ENCODE measurements at regions not wholly inside any gene's neighbourhood (a gene's known extent, or its start where the extent isn't known, plus 50 kb on each side); places are given as distances from the start of the nearest gene placed in this dataset.

DNA sequence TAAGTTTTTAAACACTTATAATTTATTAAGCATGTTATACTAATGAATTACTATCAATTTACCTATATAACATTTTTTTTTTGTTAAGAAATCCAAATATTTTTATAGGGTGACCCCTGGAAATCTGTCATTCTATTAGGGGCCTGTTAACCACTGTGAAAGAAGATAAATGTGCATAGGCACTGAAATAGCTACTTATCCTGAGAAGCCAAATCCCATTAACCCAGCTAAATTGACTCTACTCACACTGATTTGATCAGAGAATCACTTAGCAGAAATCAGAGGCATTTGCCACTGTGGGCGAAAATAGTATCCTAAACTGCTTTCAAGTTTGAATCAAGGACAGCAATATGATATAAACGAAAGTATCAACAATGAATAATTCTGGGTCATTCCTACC lies 90.0 kb upstream of the GULP1 start:
- H3K4me1 ChIP-seq (ENCODE audit: control insufficient read depth, insufficient read depth, low read length, poor library complexity, severe bottlenecking) = peaks cover 14% of the 10 kb centered on the region
- H3K4me3 ChIP-seq (ENCODE audit: extremely low read depth, insufficient read depth, low read length, poor library complexity, severe bottlenecking) = no peak overlapping the region
- 83 to 100% methylated on average over 1 to 2 of the region's 2 CpGs for WGBS, 2 experiments (ENCODE audit: insufficient coverage in 2 of 2)
- no peaks in the 10 kb centered on the region for H3K9me3 ChIP-seq (ENCODE audit: control insufficient read depth, low read length)
- H3K36me3 ChIP-seq (ENCODE audit: control insufficient read depth, insufficient read depth, low read length) = no peaks in the 10 kb centered on the region
- H3K27ac ChIP-seq (ENCODE audit: low read depth, low read length, severe bottlenecking) = no peak overlapping the region

DNA sequence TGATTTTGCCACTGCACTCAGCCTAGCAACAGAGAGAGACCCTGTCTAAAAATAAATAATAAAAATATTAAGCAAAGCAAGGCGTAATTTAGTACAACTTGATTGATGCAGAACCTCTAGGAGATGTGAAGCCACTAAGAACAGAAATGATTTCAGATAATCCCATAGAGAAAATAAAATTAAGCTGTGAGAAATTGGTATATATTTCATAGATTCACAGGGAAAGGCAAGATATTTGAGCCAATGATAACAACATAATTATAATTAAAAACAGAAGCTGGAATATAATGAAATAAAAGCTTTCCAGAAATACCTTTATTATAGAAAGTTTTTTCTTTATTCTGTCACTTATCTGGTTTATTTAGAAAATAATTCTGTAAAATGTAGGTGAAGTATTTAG lies 88.9 kb upstream of the GULP1 start:
- H3K4me3 ChIP-seq (ENCODE audit: extremely low read depth, insufficient read depth, low read length, poor library complexity, severe bottlenecking) = no peak overlapping the region
- no CpG with 5 or more reads among the region's 1 CpG for WGBS, 2 experiments (ENCODE audit: insufficient coverage in 2 of 2)
- H3K9me3 ChIP-seq (ENCODE audit: control insufficient read depth, low read length) = no peaks in the 10 kb centered on the region
- no peak overlapping the region for H3K27ac ChIP-seq (ENCODE audit: low read depth, low read length, severe bottlenecking)
- H3K4me1 ChIP-seq (ENCODE audit: control insufficient read depth, insufficient read depth, low read length, poor library complexity, severe bottlenecking) = peaks cover 14% of the 10 kb centered on the region
- no peaks in the 10 kb centered on the region for H3K36me3 ChIP-seq (ENCODE audit: control insufficient read depth, insufficient read depth, low read length)

DNA sequence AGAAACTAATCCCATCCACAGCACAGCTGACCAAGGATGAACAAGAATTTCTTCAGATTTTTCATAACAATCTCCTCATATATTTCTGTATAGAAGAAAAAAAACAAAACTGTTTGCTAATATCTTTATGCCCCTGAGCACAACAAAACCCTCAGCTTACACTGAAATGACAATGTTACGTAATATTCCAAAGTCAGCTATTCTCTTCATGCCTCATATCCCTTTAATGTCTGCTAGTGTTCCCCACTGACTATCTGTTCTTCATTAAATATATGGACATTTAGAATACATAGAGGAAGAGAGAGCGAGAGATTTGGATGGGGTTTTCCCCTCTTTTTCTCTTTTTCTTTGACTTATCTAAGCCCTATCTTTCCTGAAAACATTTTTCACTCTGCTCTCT lies 87.9 kb upstream of the GULP1 start:
- no peak overlapping the region for H3K27ac ChIP-seq (ENCODE audit: low read depth, low read length, severe bottlenecking)
- H3K4me3 ChIP-seq (ENCODE audit: extremely low read depth, insufficient read depth, low read length, poor library complexity, severe bottlenecking) = no peak overlapping the region
- 100% methylated on average over 1 of the region's 2 CpGs; no CpG with 5 or more reads in 1 of the 2 experiments for WGBS, 2 experiments (ENCODE audit: insufficient coverage in 2 of 2)
- H3K36me3 ChIP-seq (ENCODE audit: control insufficient read depth, insufficient read depth, low read length) = no peaks in the 10 kb centered on the region
- peaks cover 14% of the 10 kb centered on the region for H3K4me1 ChIP-seq (ENCODE audit: control insufficient read depth, insufficient read depth, low read length, poor library complexity, severe bottlenecking)
- H3K9me3 ChIP-seq (ENCODE audit: control insufficient read depth, low read length) = no peaks in the 10 kb centered on the region

DNA sequence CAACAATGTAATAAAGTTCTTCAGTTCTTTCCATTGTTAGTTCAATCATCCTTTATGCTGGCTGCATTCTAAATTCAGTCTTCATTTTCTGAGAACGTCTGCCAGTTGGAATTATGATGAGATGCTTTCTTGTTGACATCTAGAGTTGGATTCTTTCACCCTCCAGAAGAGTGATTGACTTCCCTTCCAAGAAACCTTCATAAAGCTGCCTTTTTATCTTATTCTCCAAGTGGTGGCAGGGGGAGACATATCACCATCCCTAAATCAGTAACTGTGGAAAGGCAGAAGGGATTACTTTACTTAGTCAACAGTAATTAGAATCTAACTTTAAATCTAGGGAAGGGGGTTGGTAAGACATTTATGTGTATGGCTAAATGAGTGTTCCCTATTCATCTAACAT lies 86.8 kb upstream of the GULP1 start:
- Histone ChIP-seq H3K4me1 (ENCODE audit: control insufficient read depth, insufficient read depth, low read length, poor library complexity, severe bottlenecking) (peaks cover 9% of the 10 kb centered on the region), H3K4me3 (ENCODE audit: extremely low read depth, insufficient read depth, low read length, poor library complexity, severe bottlenecking) (no peak overlapping the region), H3K9me3 (ENCODE audit: control insufficient read depth, low read length) (no peaks in the 10 kb centered on the region), H3K36me3 (ENCODE audit: control insufficient read depth, insufficient read depth, low read length) (no peaks in the 10 kb centered on the region), H3K27ac (ENCODE audit: low read depth, low read length, severe bottlenecking) (no peak overlapping the region)
- WGBS, 2 experiments (ENCODE audit: insufficient coverage in 2 of 2) = no CpG with 5 or more reads among the region's 1 CpG

DNA sequence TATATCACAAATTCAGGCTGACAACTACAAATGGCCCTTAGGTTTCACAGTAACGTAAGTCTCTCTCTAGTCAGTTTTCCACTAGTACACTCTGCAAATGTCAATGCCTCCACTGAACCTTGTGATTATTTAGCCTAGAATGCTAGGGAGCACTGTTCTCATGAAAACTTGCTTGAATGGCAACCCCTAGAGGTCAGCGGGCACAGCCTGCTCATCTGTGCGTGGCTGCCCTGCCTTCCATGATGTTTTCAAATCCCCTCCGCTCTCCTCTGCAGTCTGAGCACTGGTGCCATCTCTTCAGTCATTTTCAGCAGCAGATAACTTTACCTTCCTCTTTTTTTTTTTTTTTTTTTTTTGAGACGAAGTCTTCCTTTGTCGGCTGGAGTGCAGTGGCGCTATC lies 84.1 kb upstream of the GULP1 start:
- Histone ChIP-seq H3K4me1 (ENCODE audit: control insufficient read depth, insufficient read depth, low read length, poor library complexity, severe bottlenecking) (no peaks in the 10 kb centered on the region), H3K36me3 (ENCODE audit: control insufficient read depth, insufficient read depth, low read length) (no peaks in the 10 kb centered on the region), H3K4me3 (ENCODE audit: extremely low read depth, insufficient read depth, low read length, poor library complexity, severe bottlenecking) (no peak overlapping the region), H3K9me3 (ENCODE audit: control insufficient read depth, low read length) (no peaks in the 10 kb centered on the region), H3K27ac (ENCODE audit: low read depth, low read length, severe bottlenecking) (no peak overlapping the region)
- WGBS, 2 experiments (ENCODE audit: insufficient coverage in 2 of 2) = 89 to 100% methylated on average over 2 to 3 of the region's 7 CpGs

DNA sequence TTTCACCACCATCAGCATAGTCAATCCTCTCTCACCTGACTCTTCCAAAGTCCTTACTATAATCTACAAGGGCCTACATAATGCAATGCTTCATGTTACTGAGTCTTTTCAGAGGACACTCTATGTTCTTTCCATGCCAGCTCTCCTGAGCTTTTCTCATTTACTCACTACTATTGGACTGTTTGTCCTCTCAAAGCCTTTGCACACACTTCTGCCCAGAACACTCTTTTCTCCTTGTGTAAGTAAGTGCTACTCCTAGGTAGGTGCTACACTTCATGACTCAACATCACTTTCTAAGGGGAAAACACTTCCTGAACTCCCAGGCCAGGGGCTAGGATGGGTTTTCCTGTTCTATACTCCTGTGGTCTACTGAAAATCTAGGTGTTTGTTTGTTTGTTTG lies 82.5 kb upstream of the GULP1 start:
- Histone ChIP-seq H3K4me3 (ENCODE audit: extremely low read depth, insufficient read depth, low read length, poor library complexity, severe bottlenecking) (no peak overlapping the region), H3K4me1 (ENCODE audit: control insufficient read depth, insufficient read depth, low read length, poor library complexity, severe bottlenecking) (no peaks in the 10 kb centered on the region), H3K36me3 (ENCODE audit: control insufficient read depth, insufficient read depth, low read length) (no peaks in the 10 kb centered on the region), H3K9me3 (ENCODE audit: control insufficient read depth, low read length) (no peaks in the 10 kb centered on the region), H3K27ac (ENCODE audit: low read depth, low read length, severe bottlenecking) (no peak overlapping the region)

DNA sequence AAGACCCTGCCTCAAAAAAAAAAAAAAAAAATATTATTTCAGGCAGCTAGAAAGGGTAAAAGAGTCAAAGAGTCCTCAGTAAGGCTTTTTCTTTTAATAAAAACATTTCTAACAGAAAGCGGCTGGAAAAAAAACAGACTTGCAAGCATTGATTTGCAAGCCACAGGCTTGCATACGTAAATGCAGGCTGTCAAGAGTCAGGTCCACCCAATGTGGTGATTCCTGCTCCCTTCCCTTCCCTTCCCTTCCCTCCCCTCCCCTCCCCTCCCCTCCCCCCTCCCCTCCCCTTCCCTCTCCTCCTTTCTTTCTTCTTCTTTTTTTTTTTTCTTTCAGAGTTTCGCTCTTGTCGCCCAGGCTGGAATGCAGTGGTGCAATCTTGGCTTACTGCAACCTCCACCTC lies 74.4 kb upstream of the GULP1 start:
- no peak overlapping the region for H3K27ac ChIP-seq (ENCODE audit: low read depth, low read length, severe bottlenecking)
- H3K4me1 ChIP-seq (ENCODE audit: control insufficient read depth, insufficient read depth, low read length, poor library complexity, severe bottlenecking) = no peaks in the 10 kb centered on the region
- 100% methylated on average over 1 of the region's 4 CpGs; no CpG with 5 or more reads in 1 of the 2 experiments for WGBS, 2 experiments (ENCODE audit: insufficient coverage in 2 of 2)
- H3K4me3 ChIP-seq (ENCODE audit: extremely low read depth, insufficient read depth, low read length, poor library complexity, severe bottlenecking) = no peak overlapping the region
- no peaks in the 10 kb centered on the region for H3K9me3 ChIP-seq (ENCODE audit: control insufficient read depth, low read length)
- H3K36me3 ChIP-seq (ENCODE audit: control insufficient read depth, insufficient read depth, low read length) = no peaks in the 10 kb centered on the region

DNA sequence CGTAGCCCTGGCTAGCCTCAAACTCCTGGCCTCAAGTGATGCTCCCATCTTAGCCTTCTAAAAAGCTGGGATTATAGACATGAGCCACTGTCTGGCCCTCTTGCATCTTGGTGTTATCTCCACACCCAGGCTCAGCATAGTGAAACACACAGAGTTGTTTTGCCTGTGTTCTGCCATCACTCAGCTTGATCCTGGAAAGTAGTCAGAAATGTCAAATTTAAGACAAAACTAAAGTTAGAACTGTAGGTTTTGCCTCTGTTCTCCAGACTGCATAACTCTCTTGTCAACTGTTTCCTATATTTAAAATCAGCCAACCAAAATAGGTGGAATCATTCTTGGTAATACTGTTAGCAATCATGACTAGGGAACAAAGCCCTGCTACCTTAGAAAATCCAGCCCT lies 72.1 kb upstream of the GULP1 start:
- 100% methylated on average over 1 of the region's 1 CpG; no CpG with 5 or more reads in 1 of the 2 experiments for WGBS, 2 experiments (ENCODE audit: insufficient coverage in 2 of 2)
- Histone ChIP-seq H3K27ac (ENCODE audit: low read depth, low read length, severe bottlenecking) (no peak overlapping the region), H3K4me3 (ENCODE audit: extremely low read depth, insufficient read depth, low read length, poor library complexity, severe bottlenecking) (no peak overlapping the region), H3K4me1 (ENCODE audit: control insufficient read depth, insufficient read depth, low read length, poor library complexity, severe bottlenecking) (no peaks in the 10 kb centered on the region), H3K9me3 (ENCODE audit: control insufficient read depth, low read length) (no peaks in the 10 kb centered on the region), H3K36me3 (ENCODE audit: control insufficient read depth, insufficient read depth, low read length) (no peaks in the 10 kb centered on the region)

DNA sequence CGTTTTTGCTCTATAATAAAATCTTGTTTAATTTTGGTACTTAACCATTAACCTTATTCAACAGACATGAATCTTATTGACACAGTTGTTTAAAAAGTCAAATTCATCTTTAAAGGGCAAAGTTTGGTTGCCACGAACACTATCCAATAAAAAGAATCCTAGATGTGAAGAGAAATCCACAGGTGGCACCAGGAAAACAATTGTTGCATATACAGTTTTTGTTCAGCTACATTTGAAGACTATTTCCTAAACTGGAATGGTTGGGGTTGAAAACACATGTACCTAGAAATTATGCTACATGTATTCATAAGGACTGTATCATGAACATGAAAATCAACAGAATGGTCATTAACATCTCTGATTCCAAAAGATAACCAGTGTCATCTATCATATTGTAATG lies 71.1 kb upstream of the GULP1 start:
- H3K4me1 ChIP-seq (ENCODE audit: control insufficient read depth, insufficient read depth, low read length, poor library complexity, severe bottlenecking) = no peaks in the 10 kb centered on the region
- no peak overlapping the region for H3K4me3 ChIP-seq (ENCODE audit: extremely low read depth, insufficient read depth, low read length, poor library complexity, severe bottlenecking)
- no peaks in the 10 kb centered on the region for H3K9me3 ChIP-seq (ENCODE audit: control insufficient read depth, low read length)
- WGBS, 2 experiments (ENCODE audit: insufficient coverage in 2 of 2) = 100% methylated on average over 1 of the region's 2 CpGs; no CpG with 5 or more reads in 1 of the 2 experiments
- no peak overlapping the region for H3K27ac ChIP-seq (ENCODE audit: low read depth, low read length, severe bottlenecking)
- no peaks in the 10 kb centered on the region for H3K36me3 ChIP-seq (ENCODE audit: control insufficient read depth, insufficient read depth, low read length)

DNA sequence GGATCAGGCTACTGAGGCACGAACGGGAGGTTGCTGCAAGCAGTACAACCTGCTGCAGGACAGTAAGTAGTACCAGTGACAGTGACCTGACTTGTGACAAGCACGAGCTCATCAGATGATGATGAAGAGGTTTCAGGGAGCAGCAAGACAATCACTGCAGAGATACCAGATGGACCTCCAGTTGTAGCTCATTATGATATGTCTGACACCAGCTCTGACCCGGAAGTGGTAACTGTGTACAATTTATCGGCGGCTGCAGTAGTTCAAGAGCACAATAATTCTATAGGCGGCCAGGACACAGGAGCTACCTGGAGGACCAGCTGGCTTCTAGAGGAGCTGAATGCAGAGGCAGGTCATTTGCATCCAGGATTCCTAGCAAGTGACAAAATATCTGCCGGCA lies 64.0 kb upstream of the GULP1 start:
- WGBS, 2 experiments (ENCODE audit: insufficient coverage in 2 of 2) = 95 to 98% methylated on average over 7 to 8 of the region's 8 CpGs
- Histone ChIP-seq H3K4me1 (ENCODE audit: control insufficient read depth, insufficient read depth, low read length, poor library complexity, severe bottlenecking) (no peaks in the 10 kb centered on the region), H3K27ac (ENCODE audit: low read depth, low read length, severe bottlenecking) (no peak overlapping the region), H3K9me3 (ENCODE audit: control insufficient read depth, low read length) (no peaks in the 10 kb centered on the region), H3K36me3 (ENCODE audit: control insufficient read depth, insufficient read depth, low read length) (no peaks in the 10 kb centered on the region), H3K4me3 (ENCODE audit: extremely low read depth, insufficient read depth, low read length, poor library complexity, severe bottlenecking) (no peak overlapping the region)

DNA sequence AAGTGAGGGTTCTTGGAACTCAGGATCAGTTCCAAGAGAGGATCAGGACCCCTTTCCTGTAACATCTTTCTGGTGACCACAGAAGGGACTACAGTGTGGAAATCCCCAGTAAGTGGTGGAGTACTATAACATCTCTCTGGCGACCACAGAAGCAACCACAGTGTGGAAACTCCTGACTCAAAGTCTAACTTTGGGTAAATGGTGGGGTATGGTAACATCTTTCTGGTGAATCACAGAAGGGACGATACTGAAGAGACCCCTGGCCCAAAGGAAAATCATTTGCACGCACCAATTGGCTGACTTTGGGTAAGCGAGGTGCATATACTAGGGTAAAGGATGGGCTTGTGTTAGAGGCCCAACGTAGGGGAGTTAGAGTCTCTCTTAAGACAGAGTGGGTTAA lies 56.3 kb upstream of the GULP1 start:
- Histone ChIP-seq H3K36me3 (ENCODE audit: control insufficient read depth, insufficient read depth, low read length) (no peaks in the 10 kb centered on the region), H3K27ac (ENCODE audit: low read depth, low read length, severe bottlenecking) (no peak overlapping the region), H3K4me3 (ENCODE audit: extremely low read depth, insufficient read depth, low read length, poor library complexity, severe bottlenecking) (no peak overlapping the region), H3K9me3 (ENCODE audit: control insufficient read depth, low read length) (peaks cover 31% of the 10 kb centered on the region), H3K4me1 (ENCODE audit: control insufficient read depth, insufficient read depth, low read length, poor library complexity, severe bottlenecking) (no peaks in the 10 kb centered on the region)
- 90 to 97% methylated on average over 5 of the region's 5 CpGs for WGBS, 2 experiments (ENCODE audit: insufficient coverage in 2 of 2)

DNA sequence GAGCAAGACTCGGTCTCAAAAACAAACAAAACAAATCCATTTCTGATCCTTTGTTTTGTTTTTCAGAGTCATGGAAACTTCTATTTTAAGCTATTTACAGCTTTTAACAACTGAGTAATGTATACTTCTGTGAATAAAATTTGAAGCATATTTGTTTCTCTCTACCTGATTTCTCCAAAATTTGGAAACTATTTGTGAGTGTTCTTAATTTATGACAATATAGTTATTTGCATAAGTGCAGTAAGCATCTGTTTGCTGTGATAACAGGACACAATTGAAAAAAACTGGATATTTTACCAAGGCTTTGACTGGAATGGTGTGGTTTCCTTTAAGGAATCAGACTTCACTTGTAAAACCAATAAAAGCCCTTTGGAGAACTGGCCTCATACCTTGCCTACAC lies 53.3 kb upstream of the GULP1 start:
- H3K9me3 ChIP-seq (ENCODE audit: control insufficient read depth, low read length) = peaks cover 34% of the 10 kb centered on the region
- no peak overlapping the region for H3K4me3 ChIP-seq (ENCODE audit: extremely low read depth, insufficient read depth, low read length, poor library complexity, severe bottlenecking)
- no CpG with 5 or more reads among the region's 1 CpG for WGBS, 2 experiments (ENCODE audit: insufficient coverage in 2 of 2)
- H3K36me3 ChIP-seq (ENCODE audit: control insufficient read depth, insufficient read depth, low read length) = no peaks in the 10 kb centered on the region
- no peaks in the 10 kb centered on the region for H3K4me1 ChIP-seq (ENCODE audit: control insufficient read depth, insufficient read depth, low read length, poor library complexity, severe bottlenecking)
- no peak overlapping the region for H3K27ac ChIP-seq (ENCODE audit: low read depth, low read length, severe bottlenecking)

All from mesodermal cell (in vitro differentiated cells).